ENCODE measurements at regions not wholly inside any gene's neighbourhood (a gene's known extent, or its start where the extent isn't known, plus 50 kb on each side); places are given as distances from the start of the nearest gene placed in this dataset.

- TF ChIP-seq POLR2A (IDR thresholded peaks at IDR 0.05; ENCODE audit: low read length): no peak
- no peak for TF ChIP-seq GATA1 (IDR thresholded peaks at IDR 0.05; ENCODE audit: low read depth, low read length)
Measured at GRCh38 chr13:72194523-72194922, 327.5 kb upstream of the DACH1 start.

Measured in erythroblast (primary cell).